ENCODE measurements at regions not wholly inside any gene's neighbourhood (a gene's known extent, or its start where the extent isn't known, plus 50 kb on each side); places are given as distances from the start of the nearest gene placed in this dataset.

DNA sequence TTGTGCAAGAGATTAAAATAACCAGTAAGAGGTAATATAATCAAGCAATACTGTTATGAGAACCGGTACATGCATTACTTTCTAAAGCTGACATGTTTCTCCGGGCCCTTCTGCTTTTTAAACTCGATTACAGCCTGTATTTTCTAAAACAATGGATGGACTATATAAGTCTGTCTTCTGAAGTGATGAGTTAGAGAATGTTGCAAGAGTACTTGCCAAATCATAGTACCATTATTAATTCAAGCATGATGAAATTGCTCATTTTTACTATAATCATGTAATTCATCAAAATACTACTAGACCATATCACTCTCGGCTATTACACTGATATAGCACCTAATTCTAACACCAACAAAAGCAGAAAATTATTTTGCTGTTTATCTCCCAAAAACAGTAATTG lies 1240.3 kb upstream of the ACVR2A start:
- Mint-ChIP-seq H3K27ac (no peak overlapping the region), H3K36me3 (ENCODE audit: insufficient read depth in 1 of 3, low read depth in 3 of 3) (peaks cover 0 to 14% (median 7%) of the 10 kb centered on the region in 3 experiments; a peak in 5 of 7 replicates), H3K27me3 (ENCODE audit: low read depth) (no peaks in the 10 kb centered on the region), H3K4me1 (peaks cover 0 to 3% of the 10 kb centered on the region in 2 experiments; a peak in 1 of 4 replicates), H3K4me3 (no peak overlapping the region), H3K9me3 (peaks cover 5 to 9% of the 10 kb centered on the region in 2 experiments; a peak in 3 of 5 replicates)
- Histone ChIP-seq H3K79me2 (ENCODE audit: insufficient read depth, low read length) (no peaks in the 10 kb centered on the region), H3K14ac (ENCODE audit: insufficient read depth, low read length) (no peak overlapping the region), H3K4ac (ENCODE audit: low read depth, low read length) (no peak overlapping the region), H3K23ac (ENCODE audit: insufficient read length, low read depth, low read length) (no peak overlapping the region), H2BK12ac (ENCODE audit: insufficient read length, low read depth, low read length) (no peak overlapping the region), H2BK15ac (ENCODE audit: low read depth, low read length) (no peak overlapping the region), H3K9me3 (ENCODE audit: control insufficient read depth, low read depth, low read length) (no peaks in the 10 kb centered on the region), H2BK120ac (ENCODE audit: low read depth, low read length, poor library complexity, severe bottlenecking) (no peak overlapping the region), H3K27ac (ENCODE audit: insufficient read length, low read depth, low read length) (no peak overlapping the region), H3K4me1 (ENCODE audit: insufficient read depth, low read length) (no peaks in the 10 kb centered on the region; the same call in 1 of the 2 replicates), H3K27me3 (ENCODE audit: insufficient read depth, low read length) (no peaks in the 10 kb centered on the region), H4K20me1 (ENCODE audit: control insufficient read depth, insufficient read depth, insufficient read length) (no peaks in the 10 kb centered on the region), H3K56ac (ENCODE audit: insufficient read length, low read depth, low read length) (no peak overlapping the region), H2BK20ac (ENCODE audit: low read depth, low read length, poor library complexity, severe bottlenecking) (no peak overlapping the region), H2BK5ac (ENCODE audit: insufficient read length, low read length) (no peak overlapping the region), H4K8ac (replicated peaks; ENCODE audit: insufficient read length, low read depth, low read length) (no peak overlapping the region), H3K9ac (ENCODE audit: extremely low read depth, insufficient read length, low read length) (no peak overlapping the region), H4K91ac (ENCODE audit: insufficient read length, low read depth, low read length) (no peak overlapping the region), H3T11ph (ENCODE audit: low read length) (no peak overlapping the region), H3K4me2 (ENCODE audit: insufficient read depth, insufficient read length, low read length) (no peak overlapping the region), H2AFZ (ENCODE audit: low read length) (no peak overlapping the region), H3K23me2 (ENCODE audit: insufficient read length, low read depth, low read length, poor library complexity, severe bottlenecking) (no peaks in the 10 kb centered on the region), H4K5ac (ENCODE audit: insufficient read length, low read depth, low read length) (no peak overlapping the region), H2AK5ac (ENCODE audit: insufficient read length, low read length) (no peak overlapping the region), H3K18ac (ENCODE audit: insufficient read length, low read depth, low read length) (no peak overlapping the region), H3K79me1 (ENCODE audit: insufficient read depth, low read depth, low read length, poor library complexity, severe bottlenecking) (no peaks in the 10 kb centered on the region)
- DNase-seq, result no peak
- WGBS (ENCODE audit: extremely low coverage, insufficient read length, low lambda C conversion rate), result no CpG with 5 or more reads among the region's 4 CpGs
- no peak for TF ChIP-seq CTCF (conservative IDR thresholded peaks at IDR 0.05)
